Transverse colon (tissue), 4 donors: ENCODE measurements at regions not wholly inside any gene's neighbourhood (a gene's known extent, or its start where the extent isn't known, plus 50 kb on each side); places are given as distances from the start of the nearest gene placed in this dataset.

Experiments
- DNase-seq: peaks from one replicate; pipeline ENCODE4 v3.0.0-alpha.2; 2019
- H3K27ac ChIP-seq, 4 donors: fragments of 200-600 bp; sonication (generic); 2 replicates each; pipeline ENCODE4 v1.5.1; 2016 to 2018; ENCODE audit warnings: inconsistent platforms in 4 of 4
- H3K27me3 ChIP-seq: fragments of 200-600 bp; sonication (generic); 2 replicates; pipeline ENCODE4 v1.5.1; 2017; ENCODE audit warnings: inconsistent platforms
- H3K36me3 ChIP-seq, 4 donors: fragments of 200-600 bp; sonication (generic); 2 replicates each; pipeline ENCODE4 v1.5.1; 2017 to 2019; ENCODE audit warnings: inconsistent platforms in 4 of 4
- H3K4me1 ChIP-seq, 4 donors: fragments of 200-600 bp; sonication (generic); 2 replicates each; pipeline ENCODE4 v1.5.1; 2017 to 2020; ENCODE audit warnings: inconsistent platforms in 4 of 4
- H3K4me3 ChIP-seq, 4 donors: fragments of 200-600 bp; sonication (generic); 1 replicate in 1 of 4; 2 replicates in 3 of 4; pipeline versions ENCODE4 v1.5.1 to v1.6.1; 2017 to 2019; ENCODE audit warnings: inconsistent platforms in 4 of 4
- H3K9me3 ChIP-seq, 2 donors: fragments of 200-600 bp; sonication (generic); 2 replicates each; pipeline ENCODE4 v1.5.1; 2017 to 2019; ENCODE audit warnings: inconsistent platforms in 2 of 2
- EP300 ChIP-seq: sonication (generic); formaldehyde crosslinking; IDR thresholded peaks from one replicate; pipeline ENCODE4 v1.6.1; 2017; ENCODE audit warnings: antibody characterized with exemption, low read depth
- POLR2A ChIP-seq: fragments of 450-650 bp; IDR thresholded peaks from one replicate; pipeline ENCODE4 v1.6.1; 2016; ENCODE audit warnings: antibody characterized with exemption, mild to moderate bottlenecking, moderate library complexity
- POLR2AphosphoS5 ChIP-seq, 3 donors: sonication (generic); formaldehyde crosslinking; IDR thresholded peaks; one replicate each; pipeline ENCODE4 v1.6.1; 2016; ENCODE audit warnings: antibody characterized with exemption in 3 of 3
- WGBS, 2 donors: methylation state at CpG; one replicate each; pipeline ENCODE4 v1.1.5; 2018; ENCODE audit warnings: low coverage in 1 of 2; 5-methylcytosine and 5-hydroxymethylcytosine counted together
- in situ Hi-C, 4 donors: fragments of 200-750 bp; cut with MboI; loops; one replicate each; pipeline versions ENCODE4 v1.15.0 to v1.15.1; 2017; ENCODE audit warnings: low sequenced_read_pairs in 3 of 4, low pct_ligation_motif_present in 1 of 4, low pct_unique_long_range_greater_than_20kb in 1 of 4
- intact Hi-C: fragments of 100-400 bp; cut with DNase I; formaldehyde crosslinking; loops from one replicate; pipeline ENCODE4 v1.15.1; 2023; ENCODE audit warnings: low total_unique reads
- TF ChIP-seq, protein P1 (sequence below), 5 experiments: fragments of 200-600 bp in 3 of 5; fragments of 450-650 bp in 2 of 5; sonication (generic) in 3 of 5; IDR thresholded peaks; 1 replicate in 2 of 5; 2 replicates in 3 of 5; pipeline ENCODE4 v1.5.1; 2016 to 2017; ENCODE audit warnings: antibody characterized with exemption in 5 of 5, inconsistent platforms in 3 of 5, mild to moderate bottlenecking in 2 of 5, moderate library complexity in 1 of 5

DNA sequence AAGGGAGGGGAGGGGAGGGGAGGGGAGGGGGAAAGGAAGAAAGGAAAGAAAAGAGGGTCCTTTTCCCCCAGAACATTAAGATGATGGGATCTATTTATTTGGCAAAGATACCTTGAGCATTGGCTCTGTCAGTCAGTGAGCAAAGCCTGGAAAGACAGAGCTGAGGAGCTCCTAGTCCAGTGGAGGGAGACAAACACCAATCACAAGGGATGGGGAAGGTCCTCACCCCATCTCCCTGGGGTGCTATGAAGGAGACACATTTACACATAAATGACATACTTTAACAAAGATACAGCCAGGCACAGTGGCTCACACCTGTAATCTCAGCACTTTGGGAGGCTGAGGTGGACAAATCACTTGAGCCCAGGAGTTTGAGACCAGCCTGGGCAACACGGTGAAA lies 154.9 kb upstream of the TIAM1 start:
- H3K4me3 ChIP-seq: no peak overlapping the region

GRCh38 chr21:31497914-31498313 lies 153.9 kb upstream of the TIAM1 start:
- WGBS, 2 donors: 60 to 79% methylated on average over 1 to 3 of the region's 3 CpGs
- DNase-seq: no peak
- Histone ChIP-seq H3K27me3 (no peaks in the 10 kb centered on the region), H3K4me1 (no peaks in the 10 kb centered on the region), H3K9me3 (no peaks in the 10 kb centered on the region), H3K4me3 (no peak overlapping the region), H3K36me3 (no peaks in the 10 kb centered on the region), H3K27ac (no peak overlapping the region)
- TF ChIP-seq EP300: no peak
- no peak for TF ChIP-seq POLR2A
- TF ChIP-seq POLR2AphosphoS5 (IDR thresholded peaks at IDR 0.05): no peak
- TF ChIP-seq, protein P1, sequence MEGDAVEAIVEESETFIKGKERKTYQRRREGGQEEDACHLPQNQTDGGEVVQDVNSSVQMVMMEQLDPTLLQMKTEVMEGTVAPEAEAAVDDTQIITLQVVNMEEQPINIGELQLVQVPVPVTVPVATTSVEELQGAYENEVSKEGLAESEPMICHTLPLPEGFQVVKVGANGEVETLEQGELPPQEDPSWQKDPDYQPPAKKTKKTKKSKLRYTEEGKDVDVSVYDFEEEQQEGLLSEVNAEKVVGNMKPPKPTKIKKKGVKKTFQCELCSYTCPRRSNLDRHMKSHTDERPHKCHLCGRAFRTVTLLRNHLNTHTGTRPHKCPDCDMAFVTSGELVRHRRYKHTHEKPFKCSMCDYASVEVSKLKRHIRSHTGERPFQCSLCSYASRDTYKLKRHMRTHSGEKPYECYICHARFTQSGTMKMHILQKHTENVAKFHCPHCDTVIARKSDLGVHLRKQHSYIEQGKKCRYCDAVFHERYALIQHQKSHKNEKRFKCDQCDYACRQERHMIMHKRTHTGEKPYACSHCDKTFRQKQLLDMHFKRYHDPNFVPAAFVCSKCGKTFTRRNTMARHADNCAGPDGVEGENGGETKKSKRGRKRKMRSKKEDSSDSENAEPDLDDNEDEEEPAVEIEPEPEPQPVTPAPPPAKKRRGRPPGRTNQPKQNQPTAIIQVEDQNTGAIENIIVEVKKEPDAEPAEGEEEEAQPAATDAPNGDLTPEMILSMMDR (IDR thresholded peaks at IDR 0.05): no peak
- intact Hi-C loops: no loop called here
- in situ Hi-C loops: no loop called here

More for the DNA sequence above, 154.9 kb upstream of the TIAM1 start:
- intact Hi-C loops (no loop called here), in situ Hi-C loops (no loop called here)
- H3K4me1 ChIP-seq: no peaks in the 10 kb centered on the region
- no peaks in the 10 kb centered on the region for H3K36me3 ChIP-seq
- WGBS, 2 donors: 0 to 100% methylated on average over 1 of the region's 1 CpG
- no peaks in the 10 kb centered on the region for H3K9me3 ChIP-seq
- H3K27me3 ChIP-seq: no peaks in the 10 kb centered on the region
- no peak for DNase-seq
- TF ChIP-seq POLR2A: no peak
- TF ChIP-seq, protein P1 (IDR thresholded peaks at IDR 0.05): no peak
- no peak for TF ChIP-seq POLR2AphosphoS5 (IDR thresholded peaks at IDR 0.05)
- TF ChIP-seq EP300: no peak
- H3K27ac ChIP-seq: no peak overlapping the region

- intact Hi-C loops (no loop called here), in situ Hi-C loops (no loop called here)
- no peaks in the 10 kb centered on the region for H3K9me3 ChIP-seq
- H3K4me3 ChIP-seq: no peak overlapping the region
- DNase-seq: no peak
- no peak for TF ChIP-seq POLR2AphosphoS5 (IDR thresholded peaks at IDR 0.05)
- TF ChIP-seq, protein P1 (IDR thresholded peaks at IDR 0.05): no peak
- TF ChIP-seq EP300: no peak
- no peak for TF ChIP-seq POLR2A
- H3K4me1 ChIP-seq: no peaks in the 10 kb centered on the region
- whole genome bisulfite sequencing, 2 donors: 87 to 93% methylated on average over 3 to 7 of the region's 7 CpGs
- no peaks in the 10 kb centered on the region for H3K36me3 ChIP-seq
- no peak overlapping the region for H3K27ac ChIP-seq
- H3K27me3 ChIP-seq: no peaks in the 10 kb centered on the region
Measured at GRCh38 chr21:31493350-31493880, 149.4 kb upstream of the TIAM1 start.

DNA sequence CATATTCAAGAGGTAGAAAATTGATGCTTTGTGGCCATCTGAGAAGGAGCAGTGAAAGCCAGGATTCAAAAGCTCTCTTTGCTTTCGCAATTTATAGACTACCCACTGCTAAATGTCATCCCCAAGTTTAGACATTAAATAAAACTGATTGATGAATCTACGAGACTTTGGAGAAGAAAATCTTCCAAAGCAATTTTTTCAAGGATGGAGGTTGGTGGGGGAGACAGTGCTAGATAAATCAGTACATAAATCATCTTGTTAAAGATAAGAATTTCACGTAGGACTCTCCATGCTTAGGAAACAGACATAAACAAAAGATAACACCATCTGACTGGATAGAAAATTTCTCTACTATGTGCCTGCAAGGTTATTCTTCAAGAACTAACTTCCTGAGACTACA lies 147.6 kb upstream of the TIAM1 start:
- 50 to 77% methylated on average over 2 to 3 of the region's 3 CpGs for WGBS, 2 donors
- DNase-seq: no peak
- no peak overlapping the region for H3K4me3 ChIP-seq
- H3K9me3 ChIP-seq: no peaks in the 10 kb centered on the region
- TF ChIP-seq POLR2A: no peak
- H3K4me1 ChIP-seq: no peaks in the 10 kb centered on the region
- no peaks in the 10 kb centered on the region for H3K36me3 ChIP-seq
- intact Hi-C loops (no loop called here), in situ Hi-C loops (no loop called here)
- H3K27ac ChIP-seq: no peak overlapping the region
- H3K27me3 ChIP-seq: no peaks in the 10 kb centered on the region

DNA sequence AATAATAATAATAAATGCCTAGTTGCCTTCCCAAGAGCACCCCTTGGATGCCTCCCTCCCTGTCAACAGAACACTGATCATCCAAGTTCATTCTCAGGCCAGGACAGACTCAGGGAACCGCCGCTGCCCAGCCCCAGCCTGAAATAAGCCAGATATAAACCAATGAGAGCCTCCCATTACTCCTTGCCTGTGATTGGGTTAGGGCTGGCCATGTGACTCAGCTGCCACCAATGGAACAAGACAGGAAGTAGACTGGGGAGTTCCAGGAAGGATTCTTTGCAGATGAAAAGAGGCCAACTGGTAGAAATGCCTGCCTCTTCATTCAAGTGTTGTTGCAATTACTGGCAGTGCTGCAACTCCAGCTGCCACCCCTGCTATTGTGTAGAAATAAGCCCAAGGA lies 146.4 kb upstream of the TIAM1 start:
- WGBS, 2 donors: 86 to 92% methylated on average over 2 of the region's 2 CpGs
- no peak overlapping the region for H3K4me3 ChIP-seq
- H3K9me3 ChIP-seq: peaks cover 0 to 2% of the 10 kb centered on the region in 2 donors
- H3K4me1 ChIP-seq: no peaks in the 10 kb centered on the region
- no peaks in the 10 kb centered on the region for H3K27me3 ChIP-seq
- in situ Hi-C loops (no loop called here), intact Hi-C loops (no loop called here)
- no peak overlapping the region for H3K27ac ChIP-seq
- TF ChIP-seq, protein P1 (IDR thresholded peaks at IDR 0.05): no peak
- TF ChIP-seq POLR2AphosphoS5 (IDR thresholded peaks at IDR 0.05) (no peak), EP300 (no peak), POLR2A (no peak)
- no peaks in the 10 kb centered on the region for H3K36me3 ChIP-seq
- no peak for DNase-seq
